ENCODE measurements at regions not wholly inside any gene's neighbourhood (a gene's known extent, or its start where the extent isn't known, plus 50 kb on each side); places are given as distances from the start of the nearest gene placed in this dataset.
"Not testable (repeated sequence)": the region's sequence is repeated elsewhere in the genome, so short reads cannot be mapped to it uniquely, and the experiment has no call there.

- TF ChIP-seq EGR1 (IDR thresholded peaks at IDR 0.05; ENCODE audit: low read depth in 2 of 2), result no peak
- TF ChIP-seq CTCF (IDR thresholded peaks at IDR 0.05; ENCODE audit: low read depth, low read length, missing input control), result no peak
- no peak for TF ChIP-seq FOXA1 (IDR thresholded peaks at IDR 0.05)
- Histone ChIP-seq H3K27me3 (ENCODE audit: control insufficient read depth in 4 of 4, insufficient read depth in 4 of 4, low read length in 3 of 4) (peaks cover 0 to 2% (median 0%) of the 10 kb centered on the region in 4 donors), H3K4me1 (ENCODE audit: control insufficient read depth in 4 of 4, insufficient read depth in 4 of 4, low read length in 3 of 4) (no peaks in the 10 kb centered on the region), H3K9me3 (ENCODE audit: control insufficient read depth in 4 of 4, low read length in 3 of 4) (no peaks in the 10 kb centered on the region), H3K27ac (ENCODE audit: low read depth in 1 of 2, low read length in 2 of 2) (no peak overlapping the region), H3K9ac (ENCODE audit: low read depth in 1 of 2, low read length in 2 of 2) (no peak overlapping the region), H3K36me3 (ENCODE audit: control insufficient read depth in 4 of 4, insufficient read depth in 3 of 4, low read depth in 1 of 4, low read length in 3 of 4) (no peaks in the 10 kb centered on the region), H3K4me3 (ENCODE audit: low read depth in 1 of 3, low read length in 3 of 3) (no peak overlapping the region)
- WGBS, result 66% methylated on average over 3 of the region's 3 CpGs
- DNase-seq (ENCODE audit: low spot score), result no peak
Measured at GRCh38 chr4:84146300-84146959, 352.7 kb downstream of the NKX6-1 start.

GRCh38 chr4:84145176-84145575 lies 353.9 kb downstream of the NKX6-1 start:
- H3K4me1 ChIP-seq (ENCODE audit: control insufficient read depth in 4 of 4, insufficient read depth in 4 of 4, low read length in 3 of 4), result no peaks in the 10 kb centered on the region
- WGBS, result 61% methylated on average over 3 of the region's 3 CpGs

GRCh38 chr4:84126911-84127310 lies 372.2 kb downstream of the NKX6-1 start:
- H3K4me1 ChIP-seq (ENCODE audit: control insufficient read depth in 4 of 4, insufficient read depth in 4 of 4, low read length in 3 of 4); H3K27me3 ChIP-seq (ENCODE audit: control insufficient read depth in 4 of 4, insufficient read depth in 4 of 4, low read length in 3 of 4); H3K36me3 ChIP-seq (ENCODE audit: control insufficient read depth in 4 of 4, insufficient read depth in 3 of 4, low read depth in 1 of 4, low read length in 3 of 4); H3K9me3 ChIP-seq (ENCODE audit: control insufficient read depth in 4 of 4, low read length in 3 of 4); H3K9ac ChIP-seq (ENCODE audit: low read depth in 1 of 2, low read length in 2 of 2); DNase-seq (ENCODE audit: low spot score); H3K27ac ChIP-seq (ENCODE audit: low read depth in 1 of 2, low read length in 2 of 2); H3K4me3 ChIP-seq (ENCODE audit: low read depth in 1 of 3, low read length in 3 of 3): not testable (repeated sequence)
- 67% methylated on average over 19 of the region's 20 CpGs for WGBS

More at GRCh38 chr4:84145176-84145575, 353.9 kb downstream of the NKX6-1 start:
- no peak for DNase-seq (ENCODE audit: low spot score)
- H3K27me3 ChIP-seq (ENCODE audit: control insufficient read depth in 4 of 4, insufficient read depth in 4 of 4, low read length in 3 of 4), result no peaks in the 10 kb centered on the region
- H3K36me3 ChIP-seq (ENCODE audit: control insufficient read depth in 4 of 4, insufficient read depth in 3 of 4, low read depth in 1 of 4, low read length in 3 of 4), result no peaks in the 10 kb centered on the region
- no peak overlapping the region for H3K9ac ChIP-seq (ENCODE audit: low read depth in 1 of 2, low read length in 2 of 2)
- TF ChIP-seq FOXA2 (IDR thresholded peaks at IDR 0.05), result no peak
- TF ChIP-seq TAF1 (conservative IDR thresholded peaks at IDR 0.05), result no peak
- TF ChIP-seq HNF4G (IDR thresholded peaks at IDR 0.05), result no peak
- TF ChIP-seq HNF4A (conservative IDR thresholded peaks at IDR 0.05), result no peak
- no peak overlapping the region for H3K4me3 ChIP-seq (ENCODE audit: low read depth in 1 of 3, low read length in 3 of 3)
- no peaks in the 10 kb centered on the region for H3K9me3 ChIP-seq (ENCODE audit: control insufficient read depth in 4 of 4, low read length in 3 of 4)
- no peak overlapping the region for H3K27ac ChIP-seq (ENCODE audit: low read depth in 1 of 2, low read length in 2 of 2)

- no peaks in the 10 kb centered on the region for H3K27me3 ChIP-seq (ENCODE audit: control insufficient read depth in 4 of 4, insufficient read depth in 4 of 4, low read length in 3 of 4)
- no peak overlapping the region for H3K9ac ChIP-seq (ENCODE audit: low read depth in 1 of 2, low read length in 2 of 2)
- H3K27ac ChIP-seq (ENCODE audit: low read depth in 1 of 2, low read length in 2 of 2), result no peak overlapping the region
- H3K4me3 ChIP-seq (ENCODE audit: low read depth in 1 of 3, low read length in 3 of 3), result no peak overlapping the region
- 73% methylated on average over 5 of the region's 5 CpGs for WGBS
- H3K36me3 ChIP-seq (ENCODE audit: control insufficient read depth in 4 of 4, insufficient read depth in 3 of 4, low read depth in 1 of 4, low read length in 3 of 4), result no peaks in the 10 kb centered on the region
- H3K4me1 ChIP-seq (ENCODE audit: control insufficient read depth in 4 of 4, insufficient read depth in 4 of 4, low read length in 3 of 4), result no peaks in the 10 kb centered on the region
- TF ChIP-seq ZBTB33 (IDR thresholded peaks at IDR 0.05) (no peak), FOXA1 (IDR thresholded peaks at IDR 0.05) (no peak), MAX (IDR thresholded peaks at IDR 0.05) (no peak), HNF4A (conservative IDR thresholded peaks at IDR 0.05) (no peak), EGR1 (IDR thresholded peaks at IDR 0.05; ENCODE audit: low read depth in 2 of 2) (no peak)
- H3K9me3 ChIP-seq (ENCODE audit: control insufficient read depth in 4 of 4, low read length in 3 of 4), result no peaks in the 10 kb centered on the region
- no peak for DNase-seq (ENCODE audit: low spot score)
Measured at GRCh38 chr4:84126061-84126787, 372.9 kb downstream of the NKX6-1 start.
